Ectodermal cell (in vitro differentiated cells): ENCODE measurements at regions not wholly inside any gene's neighbourhood (a gene's known extent, or its start where the extent isn't known, plus 50 kb on each side); places are given as distances from the start of the nearest gene placed in this dataset.
"Not testable (repeated sequence)": the region's sequence is repeated elsewhere in the genome, so short reads cannot be mapped to it uniquely, and the experiment has no call there.

Source experiments
- H3K27ac ChIP-seq: 2 replicates; pipeline ENCODE4 v1.7.0; 2013; ENCODE audit warnings: mild to moderate bottlenecking, low read depth, low read length; ENCODE audit not compliant: insufficient read depth, poor library complexity, severe bottlenecking
- H3K27me3 ChIP-seq: 2 replicates; pipeline ENCODE4 v1.7.0; 2013; ENCODE audit warnings: mild to moderate bottlenecking, low read length; ENCODE audit not compliant: insufficient read depth, control insufficient read depth, poor library complexity, severe bottlenecking
- H3K36me3 ChIP-seq: one replicate; pipeline ENCODE4 v1.7.0; 2013; ENCODE audit warnings: low read length; ENCODE audit not compliant: control insufficient read depth, insufficient read depth
- H3K4me1 ChIP-seq: one replicate; pipeline ENCODE4 v1.7.0; 2013; ENCODE audit warnings: low read length; ENCODE audit not compliant: control insufficient read depth, insufficient read depth
- H3K4me3 ChIP-seq: 2 replicates; pipeline ENCODE4 v1.7.0; 2013; ENCODE audit warnings: low read depth, low read length, control low read depth; ENCODE audit not compliant: insufficient read depth
- H3K9me3 ChIP-seq: 2 replicates; pipeline ENCODE4 v1.7.0; 2013; ENCODE audit warnings: mild to moderate bottlenecking, low read length, moderate library complexity; ENCODE audit not compliant: control insufficient read depth
- WGBS, 2 experiments: methylation state at CpG; one replicate each; pipeline ENCODE4 v1.1.7; 2013; ENCODE audit warnings: missing lambda C conversion rate in 2 of 2; 5-methylcytosine and 5-hydroxymethylcytosine counted together

DNA sequence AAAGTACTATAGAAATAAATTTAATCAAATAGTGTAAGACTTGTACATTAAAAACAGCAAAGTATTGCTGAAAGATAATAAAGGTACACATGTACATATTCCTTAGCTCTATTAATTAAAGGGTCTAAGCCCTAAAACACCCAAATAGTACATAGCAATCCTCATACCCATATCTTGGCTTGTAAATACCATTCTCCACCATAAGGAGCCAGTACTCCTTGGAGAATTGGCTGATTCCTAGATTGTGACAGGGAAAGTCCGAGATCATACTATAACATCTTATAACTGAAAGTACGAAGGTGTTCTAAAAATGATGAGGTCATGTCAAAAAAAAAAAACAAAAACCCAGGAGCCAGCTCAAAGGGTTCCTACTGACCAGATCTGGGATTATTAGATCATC, 614.6 kb downstream of the SUCLG1 start:
- Histone ChIP-seq H3K36me3 (no peaks in the 10 kb centered on the region), H3K9me3 (no peaks in the 10 kb centered on the region), H3K4me1 (no peaks in the 10 kb centered on the region), H3K27me3 (no peaks in the 10 kb centered on the region), H3K27ac (no peak overlapping the region), H3K4me3 (no peak overlapping the region)
- 100% methylated on average over 2 of the region's 2 CpGs; no CpG with 5 or more reads in 1 of the 2 experiments for WGBS, 2 experiments

GRCh38 chr2:83842421-83842820, 616.7 kb downstream of the SUCLG1 start:
- H3K4me3 ChIP-seq, result no peak overlapping the region
- H3K4me1 ChIP-seq, result no peaks in the 10 kb centered on the region
- no peaks in the 10 kb centered on the region for H3K9me3 ChIP-seq
- no peaks in the 10 kb centered on the region for H3K27me3 ChIP-seq
- H3K27ac ChIP-seq, result no peak overlapping the region
- no peaks in the 10 kb centered on the region for H3K36me3 ChIP-seq

GRCh38 chr2:83837823-83838222, 621.3 kb downstream of the SUCLG1 start:
- WGBS, 2 experiments, result 86 to 88% methylated on average over 3 of the region's 3 CpGs
- Histone ChIP-seq H3K36me3 (no peaks in the 10 kb centered on the region), H3K4me3 (no peak overlapping the region), H3K9me3 (no peaks in the 10 kb centered on the region), H3K27ac (no peak overlapping the region), H3K4me1 (no peaks in the 10 kb centered on the region), H3K27me3 (no peaks in the 10 kb centered on the region)

- Histone ChIP-seq H3K9me3 (no peaks in the 10 kb centered on the region), H3K27ac (no peak overlapping the region), H3K4me1 (no peaks in the 10 kb centered on the region), H3K36me3 (no peaks in the 10 kb centered on the region), H3K27me3 (no peaks in the 10 kb centered on the region), H3K4me3 (no peak overlapping the region)
- WGBS, 2 experiments, result 87 to 94% methylated on average over 2 of the region's 2 CpGs
Measured at GRCh38 chr2:83827618-83828017, 631.5 kb downstream of the SUCLG1 start.

GRCh38 chr2:83826577-83826976, 632.5 kb downstream of the SUCLG1 start:
- Histone ChIP-seq H3K27ac (no peak overlapping the region), H3K36me3 (no peaks in the 10 kb centered on the region), H3K4me1 (no peaks in the 10 kb centered on the region), H3K9me3 (no peaks in the 10 kb centered on the region), H3K4me3 (no peak overlapping the region), H3K27me3 (no peaks in the 10 kb centered on the region)
- WGBS, 2 experiments, result 91 to 95% methylated on average over 5 of the region's 5 CpGs

DNA sequence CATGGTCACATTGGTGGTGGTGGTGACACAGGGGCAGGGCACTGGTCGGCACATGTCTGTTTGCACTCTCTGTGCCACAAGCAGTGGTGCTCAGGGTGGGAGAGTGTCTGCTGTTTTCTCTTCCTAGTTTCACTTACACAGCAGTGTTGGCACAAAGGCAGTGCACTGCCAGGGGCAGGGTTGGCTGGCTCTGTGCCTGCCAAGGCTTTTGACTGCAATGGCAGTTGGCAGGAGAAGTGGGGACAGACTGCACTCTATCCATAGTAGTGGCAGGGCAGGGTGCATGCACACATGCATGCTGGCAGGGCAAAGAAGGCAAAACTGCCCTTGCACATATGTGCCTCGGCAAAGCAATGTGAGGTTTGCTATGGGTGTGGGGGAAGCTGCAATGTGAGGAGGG, 635.9 kb downstream of the SUCLG1 start:
- no peak overlapping the region for H3K27ac ChIP-seq
- H3K4me1 ChIP-seq, result no peaks in the 10 kb centered on the region
- no peaks in the 10 kb centered on the region for H3K36me3 ChIP-seq
- no peaks in the 10 kb centered on the region for H3K9me3 ChIP-seq
- no peak overlapping the region for H3K4me3 ChIP-seq
- 93% methylated on average over 2 of the region's 2 CpGs for WGBS, 2 experiments
- no peaks in the 10 kb centered on the region for H3K27me3 ChIP-seq

DNA sequence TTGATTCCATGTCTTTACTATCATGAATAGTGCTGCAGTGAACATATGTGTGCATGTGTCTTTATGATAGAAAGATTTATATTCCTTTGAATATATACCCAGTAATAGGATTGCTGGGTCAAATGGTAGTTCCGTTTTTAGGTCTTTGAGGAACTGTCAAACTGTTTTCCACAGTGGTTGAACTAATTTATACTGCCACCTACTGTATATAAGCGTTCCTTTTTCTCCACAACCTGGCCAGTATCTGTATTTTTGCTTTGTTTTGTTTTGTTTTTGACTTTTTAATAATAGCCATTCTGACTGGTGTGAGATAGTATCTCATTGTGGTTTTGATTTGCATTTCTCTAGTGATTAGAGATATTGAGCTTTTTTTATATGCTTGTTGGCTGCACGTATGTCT, 641.6 kb downstream of the SUCLG1 start:
- Histone ChIP-seq H3K4me1 (no peaks in the 10 kb centered on the region), H3K27ac (no peak overlapping the region), H3K4me3 (no peak overlapping the region), H3K36me3 (no peaks in the 10 kb centered on the region), H3K27me3 (no peaks in the 10 kb centered on the region), H3K9me3 (no peaks in the 10 kb centered on the region)
- WGBS, 2 experiments, result 54 to 88% methylated on average over 1 to 3 of the region's 3 CpGs

- Histone ChIP-seq H3K9me3 (no peaks in the 10 kb centered on the region), H3K27ac (no peak overlapping the region), H3K27me3 (no peaks in the 10 kb centered on the region), H3K4me3 (no peak overlapping the region), H3K36me3 (no peaks in the 10 kb centered on the region), H3K4me1 (no peaks in the 10 kb centered on the region)
- no CpG with 5 or more reads among the region's 1 CpG for WGBS, 2 experiments
Measured at GRCh38 chr2:83808878-83809277, 650.2 kb downstream of the SUCLG1 start.

- Histone ChIP-seq H3K27me3 (no peaks in the 10 kb centered on the region), H3K4me1 (no peaks in the 10 kb centered on the region), H3K36me3 (no peaks in the 10 kb centered on the region), H3K4me3 (no peak overlapping the region), H3K9me3 (no peaks in the 10 kb centered on the region), H3K27ac (no peak overlapping the region)
- 95% methylated on average over 10 of the region's 10 CpGs for WGBS, 2 experiments
Measured at GRCh38 chr2:83802604-83803003, 656.5 kb downstream of the SUCLG1 start.

GRCh38 chr2:83795777-83796176, 663.3 kb downstream of the SUCLG1 start:
- Histone ChIP-seq H3K27ac (no peak overlapping the region), H3K36me3 (no peaks in the 10 kb centered on the region), H3K4me1 (no peaks in the 10 kb centered on the region), H3K4me3 (no peak overlapping the region), H3K9me3 (no peaks in the 10 kb centered on the region), H3K27me3 (no peaks in the 10 kb centered on the region)
- WGBS, 2 experiments, result 91 to 99% methylated on average over 3 of the region's 3 CpGs

DNA sequence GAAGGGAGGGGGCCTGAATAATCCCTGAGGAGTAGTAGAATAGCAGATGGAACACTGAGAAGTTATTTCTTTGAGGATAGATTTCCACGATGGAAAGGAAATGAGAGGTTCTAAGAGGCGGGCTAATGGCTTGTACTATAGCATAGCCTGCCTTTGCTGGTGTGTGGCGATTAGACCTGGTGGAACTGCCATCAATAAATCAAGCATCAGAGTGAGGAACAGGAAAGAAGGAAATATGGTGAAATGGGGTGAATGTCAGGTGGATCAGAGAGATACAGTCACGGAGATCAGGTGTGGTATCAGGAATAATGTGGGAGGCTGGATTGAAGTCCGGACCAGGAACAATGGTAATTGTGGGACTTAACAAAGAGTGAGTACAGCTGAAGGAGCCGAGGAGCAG, 668.6 kb downstream of the SUCLG1 start:
- H3K36me3 ChIP-seq, H3K27me3 ChIP-seq, H3K9me3 ChIP-seq, H3K4me1 ChIP-seq, H3K4me3 ChIP-seq, H3K27ac ChIP-seq: not testable (repeated sequence)
- 95 to 97% methylated on average over 6 of the region's 6 CpGs for WGBS, 2 experiments
